Activated CD4-positive, alpha-beta memory T cell treated with anti-CD3 and anti-CD28 coated beads for 36 hours (primary cell): ENCODE measurements at regions not wholly inside any gene's neighbourhood (a gene's known extent, or its start where the extent isn't known, plus 50 kb on each side); places are given as distances from the start of the nearest gene placed in this dataset.
A peak's percentile ranks its signal among the peaks of the same experiment; 100 is the strongest.
"Not testable (repeated sequence)": the region's sequence is repeated elsewhere in the genome, so short reads cannot be mapped to it uniquely, and the experiment has no call there.

Source experiments
- CTCF ChIA-PET: fragments of 350-600 bp; sonication (Branson Sonifier 250); formaldehyde crosslinking; loops from one replicate; lab custom pipeline; 2021; ENCODE audit warnings: antibody characterized with exemption, inconsistent platforms; lab: Charles Lee
- POLR2A ChIA-PET: fragments of 350-600 bp; sonication (Branson Sonifier 250); formaldehyde crosslinking; loops from one replicate; lab custom pipeline; 2021; ENCODE audit warnings: antibody characterized with exemption; lab: Charles Lee
- DNase-seq: peaks from one replicate; pipeline ENCODE4 v3.0.0-alpha.2; 2020
- H3K27ac Mint-ChIP-seq: one replicate; pipeline ENCODE4 v1.8.0; 2021; ENCODE audit warnings: mixed read lengths
- H3K27me3 Mint-ChIP-seq: one replicate; pipeline ENCODE4 v1.8.0; 2021; ENCODE audit warnings: mixed read lengths
- H3K36me3 Mint-ChIP-seq: one replicate; pipeline ENCODE4 v1.8.0; 2021; ENCODE audit warnings: mixed read lengths
- H3K4me1 Mint-ChIP-seq: one replicate; pipeline ENCODE4 v1.8.0; 2021; ENCODE audit warnings: low read depth, mixed read lengths
- H3K4me3 Mint-ChIP-seq: one replicate; pipeline ENCODE4 v1.8.0; 2021; ENCODE audit warnings: mild to moderate bottlenecking, mixed read lengths
- H3K9me3 Mint-ChIP-seq: one replicate; pipeline ENCODE4 v1.8.0; 2021; ENCODE audit warnings: mixed read lengths
- intact Hi-C: fragments of 100-400 bp; cut with micrococcal nuclease; formaldehyde crosslinking; loops from one replicate; pipeline ENCODE4 v1.15.1; 2023

GRCh38 chr5:54807421-54807820, 178.0 kb downstream of the ESM1 start:
- CTCF ChIA-PET: interaction anchor here (1.0 kb wide), 1 partner anchor 60 kb away, joined by 3 read pairs; no protein-coding TSS in a partner anchor
- Mint-ChIP-seq H3K9me3 (peaks cover 3% of the 10 kb centered on the region), H3K27me3 (peaks cover 2% of the 10 kb centered on the region), H3K4me3 (no peak overlapping the region), H3K4me1 (peaks cover 10% of the 10 kb centered on the region), H3K36me3 (no peaks in the 10 kb centered on the region), H3K27ac (no peak overlapping the region)
- no peak for DNase-seq
- POLR2A ChIA-PET: no interaction called here
- intact Hi-C loops: no loop called here

DNA sequence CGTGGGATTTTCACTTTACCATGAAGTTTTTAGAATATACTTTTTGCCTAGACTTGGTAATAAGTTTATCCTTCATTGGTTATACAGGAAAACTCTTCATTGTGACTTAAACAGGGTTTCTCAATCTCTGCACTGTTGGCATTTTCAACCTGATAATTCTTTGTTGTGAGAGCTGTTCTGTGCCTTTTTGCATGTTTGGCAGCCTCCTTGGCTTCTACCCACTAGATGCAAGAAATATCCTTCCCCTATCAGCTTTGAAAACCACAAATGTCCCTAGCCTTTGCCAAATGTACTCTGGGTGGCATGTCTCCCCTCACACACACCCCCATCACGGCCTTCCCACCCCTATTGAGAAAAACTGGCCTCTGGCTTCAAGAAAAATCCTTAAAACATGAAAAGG, 180.9 kb downstream of the ESM1 start:
- Mint-ChIP-seq H3K9me3 (peaks cover 3% of the 10 kb centered on the region), H3K4me1 (peaks cover 10% of the 10 kb centered on the region), H3K27ac (no peak overlapping the region), H3K27me3 (no peaks in the 10 kb centered on the region), H3K4me3 (no peak overlapping the region), H3K36me3 (no peaks in the 10 kb centered on the region)
- ChIA-PET POLR2A (no interaction called here), CTCF (no interaction called here)
- no peak for DNase-seq
- intact Hi-C loops: no loop called here

GRCh38 chr5:54804086-54804485, 181.3 kb downstream of the ESM1 start:
- Mint-ChIP-seq H3K4me3 (no peak overlapping the region), H3K4me1 (peaks cover 10% of the 10 kb centered on the region), H3K36me3 (no peaks in the 10 kb centered on the region), H3K27me3 (no peaks in the 10 kb centered on the region), H3K27ac (peak overlapping the region; percentile 45), H3K9me3 (peaks cover 2% of the 10 kb centered on the region)
- intact Hi-C loops: no loop called here
- POLR2A ChIA-PET: no interaction called here
- DNase-seq: no peak
- CTCF ChIA-PET: no interaction called here

GRCh38 chr5:54803471-54804011, 181.9 kb downstream of the ESM1 start:
- H3K27ac Mint-ChIP-seq: peak overlapping the region; percentile 45
- no peaks in the 10 kb centered on the region for H3K9me3 Mint-ChIP-seq
- no peaks in the 10 kb centered on the region for H3K36me3 Mint-ChIP-seq
- H3K4me1 Mint-ChIP-seq: peaks cover 10% of the 10 kb centered on the region
- DNase-seq: no peak
- intact Hi-C loops: no loop called here
- no peak overlapping the region for H3K4me3 Mint-ChIP-seq
- H3K27me3 Mint-ChIP-seq: no peaks in the 10 kb centered on the region
- ChIA-PET CTCF (no interaction called here), POLR2A (no interaction called here)

DNA sequence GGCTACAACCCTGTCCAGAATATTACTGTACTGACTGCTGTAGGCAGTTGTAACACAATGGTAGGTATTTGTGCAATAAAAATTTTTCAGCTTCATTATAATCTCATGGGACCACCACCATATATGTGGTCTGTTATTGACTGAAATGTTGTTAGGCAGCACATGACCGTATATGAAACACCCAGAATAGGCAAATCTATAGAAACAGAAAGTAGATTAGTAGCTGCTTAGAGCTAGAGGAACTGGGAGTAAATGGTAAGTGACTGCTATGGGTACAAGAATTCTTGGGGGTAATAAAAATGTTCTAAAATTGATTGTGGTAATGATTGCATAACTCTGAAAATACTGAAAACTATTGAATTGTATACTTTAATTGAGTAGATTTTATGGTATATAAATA, 185.7 kb downstream of the ESM1 start:
- Mint-ChIP-seq H3K36me3 (no peaks in the 10 kb centered on the region), H3K9me3 (no peaks in the 10 kb centered on the region), H3K27me3 (peaks cover 7% of the 10 kb centered on the region), H3K4me3 (no peak overlapping the region), H3K27ac (no peak overlapping the region), H3K4me1 (peaks cover 15% of the 10 kb centered on the region)
- intact Hi-C loops: no loop called here
- ChIA-PET POLR2A (interaction anchor here (0.5 kb wide), 1 partner anchor 488 kb away, joined by 4 read pairs; no protein-coding TSS in a partner anchor), CTCF (no interaction called here)
- DNase-seq: no peak

DNA sequence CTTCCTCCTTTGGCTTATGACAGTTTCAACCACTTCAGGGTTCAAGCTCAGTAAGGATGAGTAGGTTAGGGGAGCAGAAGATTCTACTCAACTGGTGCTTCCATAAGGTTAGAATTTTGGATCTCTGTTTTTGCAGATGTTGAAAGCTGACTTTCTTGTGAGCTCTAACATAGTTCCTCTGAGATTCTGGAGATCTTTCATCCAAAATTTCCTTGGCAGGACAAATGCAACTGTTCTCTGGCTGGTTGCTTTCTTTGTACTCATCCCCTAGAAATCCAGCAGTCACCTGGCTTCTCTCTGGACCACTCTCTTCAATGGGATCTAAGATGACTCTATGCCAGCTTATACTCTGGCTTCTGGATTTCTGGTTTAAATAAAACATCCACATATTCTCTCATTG, 189.6 kb downstream of the ESM1 start:
- DNase-seq: no peak
- ChIA-PET POLR2A (no interaction called here), CTCF (interaction anchor here (1.3 kb wide), 1 partner anchor 48 kb away, joined by 3 read pairs; no protein-coding TSS in a partner anchor)
- peaks cover 18% of the 10 kb centered on the region for H3K4me1 Mint-ChIP-seq
- no peaks in the 10 kb centered on the region for H3K36me3 Mint-ChIP-seq
- intact Hi-C loops: loop anchor here (2.0 kb wide), 1 partner anchor 77 kb away; no protein-coding TSS in a partner anchor
- H3K27me3 Mint-ChIP-seq: peaks cover 8% of the 10 kb centered on the region
- no peak overlapping the region for H3K4me3 Mint-ChIP-seq
- no peaks in the 10 kb centered on the region for H3K9me3 Mint-ChIP-seq
- H3K27ac Mint-ChIP-seq: no peak overlapping the region

- no peak overlapping the region for H3K4me3 Mint-ChIP-seq
- CTCF ChIA-PET: no interaction called here
- H3K27ac Mint-ChIP-seq: peak overlapping the region; percentile 47
- H3K36me3 Mint-ChIP-seq: no peaks in the 10 kb centered on the region
- H3K9me3 Mint-ChIP-seq: no peaks in the 10 kb centered on the region
- peaks cover 8% of the 10 kb centered on the region for H3K27me3 Mint-ChIP-seq
- DNase-seq: no peak
- intact Hi-C loops: loop anchor here (2.0 kb wide), 1 partner anchor 76 kb away; no protein-coding TSS in a partner anchor
- POLR2A ChIA-PET: interaction anchor here (1.0 to 1.5 kb wide), 2 partner anchors 185 to 275 kb away, joined by 3 to 5 read pairs; no protein-coding TSS in a partner anchor
- H3K4me1 Mint-ChIP-seq: peaks cover 18% of the 10 kb centered on the region
These were observed 190.1 kb downstream of the ESM1 start for GRCh38 chr5:54795284-54795683.

DNA sequence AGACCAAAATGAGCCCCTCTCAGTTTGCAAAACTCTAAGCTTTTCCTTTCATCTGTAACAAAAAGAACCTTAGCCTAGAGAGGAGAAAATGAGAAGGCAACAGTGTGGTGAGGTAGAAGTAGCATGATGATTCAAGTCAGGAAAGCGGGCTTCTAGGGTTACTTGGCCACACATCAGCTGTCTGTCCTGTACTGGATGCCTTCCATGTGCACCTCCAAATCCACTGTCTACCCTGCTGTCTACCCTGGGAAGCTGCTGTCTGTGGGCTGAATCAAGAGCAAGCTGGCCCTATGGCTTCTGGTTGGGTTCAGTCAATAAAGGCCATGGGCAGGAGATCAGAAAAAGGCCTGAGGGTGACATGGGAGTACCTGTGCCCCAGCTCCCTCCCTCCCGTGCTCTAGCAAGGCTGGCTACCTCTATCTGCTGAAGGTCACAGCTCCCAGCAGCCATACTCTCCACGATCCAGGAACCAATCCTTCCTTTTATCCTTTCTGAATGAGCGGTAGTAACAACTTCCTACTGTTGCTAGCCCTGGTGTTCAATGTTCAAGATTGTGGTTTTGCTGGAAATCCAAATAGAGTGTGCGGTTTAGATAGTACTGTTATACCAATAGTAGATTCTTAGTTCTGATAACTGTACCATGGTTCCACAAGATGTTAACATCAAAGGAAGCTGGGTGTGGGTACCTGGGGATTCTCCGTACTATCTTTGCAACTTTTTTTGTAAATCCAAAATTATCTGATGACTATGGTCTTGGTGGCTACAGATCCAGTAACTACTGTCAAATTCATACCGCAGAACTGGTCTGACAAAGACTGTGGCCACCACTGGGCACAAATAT, 191.0 kb downstream of the ESM1 start:
- Mint-ChIP-seq H3K27me3 (peaks cover 8% of the 10 kb centered on the region), H3K27ac (peak overlapping the region; percentile 42), H3K4me3 (no peak overlapping the region), H3K36me3 (no peaks in the 10 kb centered on the region), H3K9me3 (no peaks in the 10 kb centered on the region), H3K4me1 (peaks cover 18% of the 10 kb centered on the region)
- ChIA-PET POLR2A (interaction anchor here (0.9 to 1.5 kb wide), 3 partner anchors 50 to 275 kb away, joined by 3 to 5 read pairs (median 3); no protein-coding TSS in a partner anchor), CTCF (interaction anchor here (1.3 kb wide), 1 partner anchor 51 kb away, joined by 7 read pairs; no protein-coding TSS in a partner anchor)
- no peak for DNase-seq
- intact Hi-C loops: loop anchor here (1.0 to 2.0 kb wide), 2 partner anchors 76 to 184 kb away; no protein-coding TSS in a partner anchor

- H3K9me3 Mint-ChIP-seq: no peaks in the 10 kb centered on the region
- H3K36me3 Mint-ChIP-seq: no peaks in the 10 kb centered on the region
These were observed 191.8 kb downstream of the ESM1 start for GRCh38 chr5:54793468-54794134.

DNA sequence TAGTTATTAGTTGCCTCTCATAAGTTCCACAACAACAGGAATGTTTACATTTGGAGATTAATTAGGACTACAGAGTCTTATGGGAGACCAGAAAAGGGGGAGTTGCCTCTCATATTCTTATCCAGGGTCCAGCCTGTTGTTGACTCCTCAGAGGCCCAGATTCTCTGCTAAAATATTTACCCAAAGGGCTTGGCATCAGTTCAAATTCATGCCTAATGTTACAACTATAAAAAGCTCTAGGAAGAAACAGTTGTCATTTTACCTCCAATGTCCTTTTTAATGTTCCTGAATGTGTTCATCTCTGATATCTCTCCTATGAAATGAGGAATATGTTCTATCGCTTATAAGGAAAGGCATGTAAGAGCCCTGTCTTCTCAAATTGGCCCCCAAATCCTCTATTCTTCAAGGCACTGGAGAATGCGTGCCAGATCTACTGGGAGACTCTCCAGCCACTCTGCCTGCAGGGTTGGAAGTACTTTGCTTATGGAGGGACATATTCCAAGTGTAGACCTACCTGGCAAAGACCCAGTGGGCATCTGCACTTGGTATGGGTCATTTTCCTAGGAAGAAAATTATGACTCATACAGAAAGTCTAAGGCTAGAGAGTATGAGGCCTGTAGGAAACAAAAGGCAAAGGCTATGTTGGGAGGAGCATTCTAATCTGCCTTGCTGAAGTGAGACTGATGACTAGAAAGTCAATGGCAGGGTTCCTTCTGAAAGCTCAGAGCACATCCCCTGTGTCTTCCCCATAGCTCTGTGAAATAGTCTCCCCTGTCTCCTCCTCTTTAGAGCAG, 192.6 kb downstream of the ESM1 start:
- Mint-ChIP-seq H3K4me3 (no peak overlapping the region), H3K27me3 (peaks cover 8% of the 10 kb centered on the region), H3K27ac (no peak overlapping the region), H3K9me3 (peaks cover 3% of the 10 kb centered on the region), H3K36me3 (no peaks in the 10 kb centered on the region), H3K4me1 (peaks cover 18% of the 10 kb centered on the region)
- CTCF ChIA-PET: interaction anchor here (1.1 kb wide), 1 partner anchor 24 kb away, joined by 3 read pairs; no protein-coding TSS in a partner anchor
- intact Hi-C loops: no loop called here
- DNase-seq: no peak
- POLR2A ChIA-PET: interaction anchor here (0.6 to 0.9 kb wide), 2 partner anchors 48 to 282 kb away, joined by 3 read pairs; no protein-coding TSS in a partner anchor

More at GRCh38 chr5:54793468-54794134, 191.8 kb downstream of the ESM1 start:
- peak overlapping the region; percentile 38 for H3K27ac Mint-ChIP-seq
- POLR2A ChIA-PET: interaction anchor here (0.6 to 1.5 kb wide), 3 partner anchors 49 to 283 kb away, joined by 3 to 5 read pairs (median 3); no protein-coding TSS in a partner anchor
- DNase-seq: no peak
- intact Hi-C loops: loop anchor here (1.0 to 2.0 kb wide), 2 partner anchors 75 to 183 kb away; no protein-coding TSS in a partner anchor
- CTCF ChIA-PET: interaction anchor here (1.3 kb wide), 1 partner anchor 52 kb away, joined by 7 read pairs; no protein-coding TSS in a partner anchor
- peaks cover 8% of the 10 kb centered on the region for H3K27me3 Mint-ChIP-seq
- no peak overlapping the region for H3K4me3 Mint-ChIP-seq
- H3K4me1 Mint-ChIP-seq: peaks cover 18% of the 10 kb centered on the region

GRCh38 chr5:54787910-54788309, 197.5 kb downstream of the ESM1 start:
- H3K36me3 Mint-ChIP-seq, intact Hi-C loops, POLR2A ChIA-PET, H3K4me3 Mint-ChIP-seq, H3K27ac Mint-ChIP-seq, H3K4me1 Mint-ChIP-seq, CTCF ChIA-PET, H3K27me3 Mint-ChIP-seq, DNase-seq, H3K9me3 Mint-ChIP-seq: not testable (repeated sequence)
